ENCODE measurements at regions not wholly inside any gene's neighbourhood (a gene's known extent, or its start where the extent isn't known, plus 50 kb on each side); places are given as distances from the start of the nearest gene placed in this dataset.

GRCh38 chr16:73237601-73238000 is 189.7 kb upstream of the ZFHX3 start:
- no peak for ATAC-seq (ENCODE audit: low FRiP score)
- DNase-seq (ENCODE audit: low spot score) = no peak
- no peak for TF ChIP-seq CTCF (IDR thresholded peaks at IDR 0.05)

- DNase-seq (ENCODE audit: low spot score) (no peak), ATAC-seq (ENCODE audit: low FRiP score) (no peak)
- TF ChIP-seq CTCF (IDR thresholded peaks at IDR 0.05) = no peak
These were observed 186.6 kb upstream of the ZFHX3 start for GRCh38 chr16:73234496-73234895.

- no peak for DNase-seq (ENCODE audit: low spot score)
- no peak for ATAC-seq (ENCODE audit: low FRiP score)
- no peak for TF ChIP-seq CTCF (IDR thresholded peaks at IDR 0.05)
These were observed 186.0 kb upstream of the ZFHX3 start for GRCh38 chr16:73233846-73234424.

GRCh38 chr16:73233329-73233765 is 185.4 kb upstream of the ZFHX3 start:
- no peak for ATAC-seq (ENCODE audit: low FRiP score)
- no peak for TF ChIP-seq CTCF (IDR thresholded peaks at IDR 0.05)

GRCh38 chr16:73232555-73233328 is 184.8 kb upstream of the ZFHX3 start:
- TF ChIP-seq CTCF (IDR thresholded peaks at IDR 0.05) = no peak
- peak; percentile 78 for ATAC-seq (ENCODE audit: low FRiP score)
- peak; percentile 33 for DNase-seq (ENCODE audit: low spot score)

More at GRCh38 chr16:73233329-73233765, 185.4 kb upstream of the ZFHX3 start:
- DNase-seq (ENCODE audit: low spot score) = no peak

- TF ChIP-seq CTCF (IDR thresholded peaks at IDR 0.05) = no peak
- ATAC-seq (ENCODE audit: low FRiP score) (no peak), DNase-seq (ENCODE audit: low spot score) (no peak)
These were observed 184.1 kb upstream of the ZFHX3 start for GRCh38 chr16:73231944-73232554.

Data from omental fat pad (tissue), 3 donors.